ENCODE measurements at regions not wholly inside any gene's neighbourhood (a gene's known extent, or its start where the extent isn't known, plus 50 kb on each side); places are given as distances from the start of the nearest gene placed in this dataset.
A peak's percentile ranks its signal among the peaks of the same experiment; 100 is the strongest.

DNA sequence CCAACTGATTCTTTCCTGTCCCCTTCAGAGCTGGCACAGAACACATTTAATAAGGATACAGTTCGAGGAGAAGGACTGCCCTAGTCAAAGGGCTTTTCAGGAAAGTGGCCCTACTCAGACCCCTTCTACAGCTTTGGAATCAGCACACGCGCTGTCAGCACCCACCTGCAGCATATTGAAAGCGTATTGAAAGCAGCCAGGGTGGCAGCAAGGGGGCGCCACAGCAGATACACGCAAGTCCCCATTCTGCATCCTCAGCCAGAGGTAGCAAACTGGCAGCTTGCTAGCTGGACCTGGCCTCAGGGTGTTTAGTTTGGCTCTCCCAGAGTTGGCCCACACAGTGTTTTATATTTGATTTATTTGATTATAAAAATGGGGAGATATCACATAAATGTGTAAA lies 101.0 kb upstream of the NT5C1B start:
- DNase-seq, result no peak
- no peaks in the 10 kb centered on the region for H3K27me3 Mint-ChIP-seq (ENCODE audit: insufficient read depth)
- H3K4me3 Mint-ChIP-seq, result no peak overlapping the region
- no peaks in the 10 kb centered on the region for H3K9me3 Mint-ChIP-seq
- TF ChIP-seq, protein P1, sequence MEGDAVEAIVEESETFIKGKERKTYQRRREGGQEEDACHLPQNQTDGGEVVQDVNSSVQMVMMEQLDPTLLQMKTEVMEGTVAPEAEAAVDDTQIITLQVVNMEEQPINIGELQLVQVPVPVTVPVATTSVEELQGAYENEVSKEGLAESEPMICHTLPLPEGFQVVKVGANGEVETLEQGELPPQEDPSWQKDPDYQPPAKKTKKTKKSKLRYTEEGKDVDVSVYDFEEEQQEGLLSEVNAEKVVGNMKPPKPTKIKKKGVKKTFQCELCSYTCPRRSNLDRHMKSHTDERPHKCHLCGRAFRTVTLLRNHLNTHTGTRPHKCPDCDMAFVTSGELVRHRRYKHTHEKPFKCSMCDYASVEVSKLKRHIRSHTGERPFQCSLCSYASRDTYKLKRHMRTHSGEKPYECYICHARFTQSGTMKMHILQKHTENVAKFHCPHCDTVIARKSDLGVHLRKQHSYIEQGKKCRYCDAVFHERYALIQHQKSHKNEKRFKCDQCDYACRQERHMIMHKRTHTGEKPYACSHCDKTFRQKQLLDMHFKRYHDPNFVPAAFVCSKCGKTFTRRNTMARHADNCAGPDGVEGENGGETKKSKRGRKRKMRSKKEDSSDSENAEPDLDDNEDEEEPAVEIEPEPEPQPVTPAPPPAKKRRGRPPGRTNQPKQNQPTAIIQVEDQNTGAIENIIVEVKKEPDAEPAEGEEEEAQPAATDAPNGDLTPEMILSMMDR (IDR thresholded peaks at IDR 0.05), result peak; percentile 49; the same call in 1 of the 2 replicates
- H3K27ac Mint-ChIP-seq, result no peak overlapping the region
- no peaks in the 10 kb centered on the region for H3K36me3 Mint-ChIP-seq (ENCODE audit: low read depth)
- no peaks in the 10 kb centered on the region for H3K4me1 Mint-ChIP-seq (ENCODE audit: low read depth)

- TF ChIP-seq, protein P1 (IDR thresholded peaks at IDR 0.05), result no peak
- Mint-ChIP-seq H3K9me3 (no peaks in the 10 kb centered on the region), H3K27me3 (ENCODE audit: insufficient read depth) (no peaks in the 10 kb centered on the region; the same call in 1 of the 2 replicates), H3K36me3 (ENCODE audit: low read depth) (no peaks in the 10 kb centered on the region), H3K27ac (no peak overlapping the region), H3K4me3 (no peak overlapping the region), H3K4me1 (ENCODE audit: low read depth) (peaks cover 12% of the 10 kb centered on the region)
- peak; percentile 14 for DNase-seq
Observed at GRCh38 chr2:18684206-18685038, 95.1 kb upstream of the NT5C1B start.

- Mint-ChIP-seq H3K36me3 (ENCODE audit: low read depth) (no peaks in the 10 kb centered on the region), H3K27ac (no peak overlapping the region), H3K27me3 (ENCODE audit: insufficient read depth) (peaks cover 1% of the 10 kb centered on the region; the same call in 1 of the 2 replicates), H3K4me3 (no peak overlapping the region), H3K4me1 (ENCODE audit: low read depth) (peaks cover 12% of the 10 kb centered on the region), H3K9me3 (no peaks in the 10 kb centered on the region)
- DNase-seq, result no peak
- TF ChIP-seq, protein P1 (IDR thresholded peaks at IDR 0.05), result no peak
Observed at GRCh38 chr2:18682681-18683080, 93.3 kb upstream of the NT5C1B start.

GRCh38 chr2:18677280-18677679 lies 87.9 kb upstream of the NT5C1B start:
- no peak overlapping the region for H3K4me3 Mint-ChIP-seq
- H3K9me3 Mint-ChIP-seq, result peaks cover 32% of the 10 kb centered on the region
- peaks cover 8% of the 10 kb centered on the region for H3K4me1 Mint-ChIP-seq (ENCODE audit: low read depth)
- TF ChIP-seq, protein P1 (IDR thresholded peaks at IDR 0.05), result no peak
- no peak overlapping the region for H3K27ac Mint-ChIP-seq
- DNase-seq, result no peak
- H3K36me3 Mint-ChIP-seq (ENCODE audit: low read depth), result peaks cover 29% of the 10 kb centered on the region
- peaks cover 1% of the 10 kb centered on the region; the same call in 1 of the 2 replicates for H3K27me3 Mint-ChIP-seq (ENCODE audit: insufficient read depth)

DNA sequence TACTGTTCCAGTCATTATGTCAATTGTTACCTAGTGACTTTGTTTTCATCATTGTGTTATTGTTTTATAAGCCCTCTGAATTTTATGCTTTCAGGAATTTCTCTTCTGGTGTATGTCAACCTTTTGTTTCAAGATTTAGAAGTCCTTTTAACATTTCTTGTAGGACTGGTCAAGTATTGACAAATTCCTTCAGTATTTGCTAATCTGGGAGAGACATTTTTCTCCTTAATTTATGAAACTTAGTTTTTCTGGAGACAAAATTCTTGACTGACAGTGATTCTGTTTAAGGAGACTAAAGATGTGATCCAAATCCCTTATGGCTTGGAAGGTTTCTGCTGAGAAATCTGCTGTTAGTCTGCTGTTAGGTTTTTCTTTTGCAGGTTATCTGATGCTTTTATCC lies 84.9 kb upstream of the NT5C1B start:
- TF ChIP-seq, protein P1 (IDR thresholded peaks at IDR 0.05), result no peak
- Mint-ChIP-seq H3K36me3 (ENCODE audit: low read depth) (peaks cover 39% of the 10 kb centered on the region), H3K4me1 (ENCODE audit: low read depth) (peaks cover 28% of the 10 kb centered on the region), H3K9me3 (peaks cover 48% of the 10 kb centered on the region), H3K4me3 (no peak overlapping the region), H3K27me3 (ENCODE audit: insufficient read depth) (peaks cover 1% of the 10 kb centered on the region; the same call in 1 of the 2 replicates), H3K27ac (no peak overlapping the region)
- DNase-seq, result no peak

All from HFFc6 (cell line).